Hepatocyte (in vitro differentiated cells): ENCODE measurements at regions not wholly inside any gene's neighbourhood (a gene's known extent, or its start where the extent isn't known, plus 50 kb on each side); places are given as distances from the start of the nearest gene placed in this dataset.
"Not testable (repeated sequence)": the region's sequence is repeated elsewhere in the genome, so short reads cannot be mapped to it uniquely, and the experiment has no call there.

Experiments used
- DNase-seq: peaks from one replicate; pipeline ENCODE4 v3.0.0-alpha.2; 2016; ENCODE audit warnings: low spot score
- H2AFZ ChIP-seq: fragments of 200-600 bp; sonication (generic); 2 replicates; pipeline ENCODE4 v1.6.0; 2016; ENCODE audit warnings: antibody characterized with exemption, mild to moderate bottlenecking
- H3K27ac ChIP-seq: fragments of 200-600 bp; sonication (generic); 2 replicates; pipeline ENCODE4 v1.5.1; 2016; ENCODE audit warnings: mild to moderate bottlenecking
- H3K27me3 ChIP-seq: fragments of 200-600 bp; sonication (generic); 2 replicates; pipeline ENCODE4 v1.6.1; 2016
- H3K36me3 ChIP-seq: fragments of 200-600 bp; sonication (generic); replicated peaks from 2 replicates; pipeline ENCODE4 v1.5.1; 2016; ENCODE audit warnings: low read depth; ENCODE audit not compliant: insufficient read depth
- H3K4me1 ChIP-seq: fragments of 200-600 bp; sonication (generic); 2 replicates; pipeline ENCODE4 v1.5.1; 2016; ENCODE audit warnings: mild to moderate bottlenecking, moderate library complexity; ENCODE audit not compliant: insufficient read depth
- H3K4me2 ChIP-seq: fragments of 200-600 bp; sonication (generic); 2 replicates; pipeline ENCODE4 v1.6.0; 2016
- H3K4me3 ChIP-seq: fragments of 200-600 bp; sonication (generic); 2 replicates; pipeline ENCODE4 v1.5.1; 2016; ENCODE audit warnings: mild to moderate bottlenecking
- H3K79me2 ChIP-seq: fragments of 200-600 bp; sonication (generic); 2 replicates; pipeline ENCODE4 v1.6.0; 2017; ENCODE audit warnings: mild to moderate bottlenecking
- H3K9me2 ChIP-seq: fragments of 200-600 bp; sonication (generic); replicated peaks from 2 replicates; pipeline ENCODE4 v1.6.0; 2017; ENCODE audit warnings: mild to moderate bottlenecking; ENCODE audit not compliant: insufficient read depth
- H3K9me3 ChIP-seq: fragments of 200-600 bp; sonication (generic); 2 replicates; pipeline ENCODE4 v1.5.1; 2016; ENCODE audit warnings: low read depth, mild to moderate bottlenecking
- H4K20me1 ChIP-seq: fragments of 200-600 bp; sonication (generic); 2 replicates; pipeline ENCODE4 v1.6.0; 2016; ENCODE audit warnings: mild to moderate bottlenecking; ENCODE audit not compliant: insufficient read depth, poor library complexity, severe bottlenecking
- EZH2 ChIP-seq: fragments of 200-600 bp; sonication (generic); IDR thresholded peaks from 2 replicates; pipeline ENCODE4 v1.6.1; 2016; ENCODE audit warnings: antibody characterized with exemption, mild to moderate bottlenecking, borderline replicate concordance
- EZH2phosphoT487 ChIP-seq: fragments of 200-600 bp; sonication (generic); IDR thresholded peaks from one replicate; pipeline ENCODE4 v1.6.1; 2018; ENCODE audit warnings: antibody characterized with exemption, mild to moderate bottlenecking, low read depth, moderate library complexity; ENCODE audit not compliant: unreplicated experiment, severe bottlenecking
- WGBS: methylation state at CpG from one replicate; pipeline ENCODE4 v1.1.6; 2016; ENCODE audit warnings: low lambda C conversion rate; ENCODE audit errors: missing lambda C conversion rate; 5-methylcytosine and 5-hydroxymethylcytosine counted together
- TF ChIP-seq, protein P1 (sequence below): fragments of 200-600 bp; sonication (generic); IDR thresholded peaks from 2 replicates; pipeline ENCODE4 v1.5.1; 2016; ENCODE audit warnings: antibody characterized with exemption, mild to moderate bottlenecking; ENCODE audit not compliant: poor library complexity

DNA sequence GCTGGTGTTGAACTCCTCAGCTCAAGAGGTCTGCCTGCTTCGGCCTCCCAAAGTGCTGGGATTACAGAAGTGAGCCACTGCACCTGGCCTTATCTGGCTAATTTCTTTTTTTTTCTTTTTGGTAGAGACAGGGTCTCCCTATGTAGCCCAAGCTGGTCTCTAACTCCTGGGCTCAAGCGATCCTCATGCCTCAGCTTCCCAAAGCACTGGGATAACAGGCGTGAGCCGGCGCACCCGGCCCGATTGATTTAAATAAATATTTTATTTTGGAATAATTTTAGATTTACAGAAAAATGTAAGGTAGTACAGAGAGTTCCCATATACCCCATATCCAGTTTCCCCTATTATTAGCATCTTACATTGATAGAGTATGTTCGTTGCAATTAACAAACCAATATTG lies 155.0 kb upstream of the MVB12B start:
- no peak overlapping the region for H2AFZ ChIP-seq
- H3K4me1 ChIP-seq = no peaks in the 10 kb centered on the region
- no peaks in the 10 kb centered on the region for H4K20me1 ChIP-seq
- H3K79me2 ChIP-seq = no peaks in the 10 kb centered on the region
- no peak overlapping the region for H3K4me3 ChIP-seq
- no peaks in the 10 kb centered on the region for H3K27me3 ChIP-seq
- H3K4me2 ChIP-seq = no peak overlapping the region
- 96% methylated on average over 8 of the region's 8 CpGs for WGBS
- no peaks in the 10 kb centered on the region for H3K9me2 ChIP-seq
- H3K36me3 ChIP-seq = no peaks in the 10 kb centered on the region
- H3K27ac ChIP-seq = no peak overlapping the region
- DNase-seq = no peak
- TF ChIP-seq, protein P1, sequence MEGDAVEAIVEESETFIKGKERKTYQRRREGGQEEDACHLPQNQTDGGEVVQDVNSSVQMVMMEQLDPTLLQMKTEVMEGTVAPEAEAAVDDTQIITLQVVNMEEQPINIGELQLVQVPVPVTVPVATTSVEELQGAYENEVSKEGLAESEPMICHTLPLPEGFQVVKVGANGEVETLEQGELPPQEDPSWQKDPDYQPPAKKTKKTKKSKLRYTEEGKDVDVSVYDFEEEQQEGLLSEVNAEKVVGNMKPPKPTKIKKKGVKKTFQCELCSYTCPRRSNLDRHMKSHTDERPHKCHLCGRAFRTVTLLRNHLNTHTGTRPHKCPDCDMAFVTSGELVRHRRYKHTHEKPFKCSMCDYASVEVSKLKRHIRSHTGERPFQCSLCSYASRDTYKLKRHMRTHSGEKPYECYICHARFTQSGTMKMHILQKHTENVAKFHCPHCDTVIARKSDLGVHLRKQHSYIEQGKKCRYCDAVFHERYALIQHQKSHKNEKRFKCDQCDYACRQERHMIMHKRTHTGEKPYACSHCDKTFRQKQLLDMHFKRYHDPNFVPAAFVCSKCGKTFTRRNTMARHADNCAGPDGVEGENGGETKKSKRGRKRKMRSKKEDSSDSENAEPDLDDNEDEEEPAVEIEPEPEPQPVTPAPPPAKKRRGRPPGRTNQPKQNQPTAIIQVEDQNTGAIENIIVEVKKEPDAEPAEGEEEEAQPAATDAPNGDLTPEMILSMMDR = no peak
- TF ChIP-seq EZH2phosphoT487 = no peak
- no peaks in the 10 kb centered on the region for H3K9me3 ChIP-seq

DNA sequence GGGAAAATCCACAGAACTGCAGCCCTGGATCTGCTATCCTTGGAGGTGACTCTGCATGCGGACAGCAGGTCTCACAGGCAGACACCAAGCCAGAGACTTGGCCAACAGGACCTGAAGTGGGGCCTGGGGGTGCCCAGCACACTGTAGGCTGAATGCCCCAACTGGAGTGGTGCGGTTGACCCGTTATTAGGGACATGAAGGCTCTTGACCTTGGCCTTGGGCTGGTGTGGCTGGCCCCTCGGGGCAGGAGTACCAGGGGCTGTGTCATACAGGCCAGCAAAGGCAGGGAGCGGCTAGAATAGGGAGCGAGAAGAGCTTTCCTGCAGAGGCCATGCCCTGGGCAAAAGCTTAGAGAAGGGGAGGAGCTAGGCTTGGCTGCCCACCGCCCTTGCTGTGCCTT lies 153.2 kb upstream of the MVB12B start:
- Histone ChIP-seq H3K4me1 (no peaks in the 10 kb centered on the region), H4K20me1 (no peaks in the 10 kb centered on the region), H3K4me3 (no peak overlapping the region), H2AFZ (no peak overlapping the region), H3K27me3 (peaks cover 8% of the 10 kb centered on the region), H3K36me3 (no peaks in the 10 kb centered on the region), H3K4me2 (no peak overlapping the region), H3K9me2 (no peaks in the 10 kb centered on the region), H3K27ac (no peak overlapping the region), H3K79me2 (no peaks in the 10 kb centered on the region), H3K9me3 (no peaks in the 10 kb centered on the region)
- WGBS = 88% methylated on average over 7 of the region's 7 CpGs
- no peak for TF ChIP-seq EZH2phosphoT487
- TF ChIP-seq, protein P1 = no peak
- no peak for TF ChIP-seq EZH2
- DNase-seq = no peak

DNA sequence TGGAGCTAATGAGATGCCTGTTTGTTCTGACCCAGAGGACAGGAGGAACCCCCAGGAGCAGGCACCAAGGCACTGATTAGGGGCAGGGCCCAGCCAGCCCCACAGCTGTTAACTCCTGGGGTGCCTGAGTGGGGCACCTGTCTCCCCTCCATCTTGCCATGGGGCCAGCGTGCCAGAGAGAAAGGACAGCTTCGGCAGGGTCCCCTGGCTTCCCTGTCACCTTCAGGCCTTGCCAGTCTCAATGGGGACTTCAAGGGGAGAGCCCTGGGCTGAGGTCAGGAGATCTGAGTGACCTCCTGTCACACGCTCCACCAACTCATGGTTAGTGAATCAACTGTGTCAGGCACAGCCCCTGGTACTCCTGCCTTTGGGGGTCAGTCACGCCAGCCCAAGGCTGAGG lies 152.7 kb upstream of the MVB12B start:
- no peaks in the 10 kb centered on the region for H4K20me1 ChIP-seq
- H2AFZ ChIP-seq = no peak overlapping the region
- H3K4me2 ChIP-seq = no peak overlapping the region
- no peak overlapping the region for H3K4me3 ChIP-seq
- no peak overlapping the region for H3K27ac ChIP-seq
- H3K27me3 ChIP-seq = peaks cover 9% of the 10 kb centered on the region
- WGBS = 91% methylated on average over 4 of the region's 4 CpGs
- H3K4me1 ChIP-seq = no peaks in the 10 kb centered on the region
- H3K9me3 ChIP-seq = no peaks in the 10 kb centered on the region
- no peaks in the 10 kb centered on the region for H3K36me3 ChIP-seq
- no peak for DNase-seq
- H3K79me2 ChIP-seq = no peaks in the 10 kb centered on the region
- no peak for TF ChIP-seq EZH2
- no peaks in the 10 kb centered on the region for H3K9me2 ChIP-seq

DNA sequence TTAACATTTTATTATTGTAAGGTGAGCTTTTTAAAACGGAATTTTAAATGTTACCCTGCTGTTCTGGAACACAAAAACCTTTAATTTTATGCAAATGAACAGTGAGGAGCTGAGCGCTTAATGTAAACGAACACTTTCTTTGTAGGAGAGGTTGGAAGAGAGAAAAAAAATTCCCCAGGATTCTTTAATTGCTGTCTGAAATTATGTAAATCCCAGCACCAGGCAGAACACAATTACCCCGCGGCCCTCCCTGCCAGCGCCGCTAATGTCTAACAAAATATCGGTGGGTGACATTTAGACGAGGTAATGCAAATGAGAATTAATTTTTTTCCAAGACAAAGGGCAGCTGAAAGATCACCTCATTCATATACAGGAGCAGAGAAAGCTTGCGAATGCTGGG lies 143.4 kb upstream of the MVB12B start:
- Histone ChIP-seq H3K27ac (no peak overlapping the region), H2AFZ (no peak overlapping the region), H3K4me3 (no peak overlapping the region), H3K27me3 (peaks cover 2% of the 10 kb centered on the region), H3K9me2 (no peaks in the 10 kb centered on the region), H3K4me1 (no peaks in the 10 kb centered on the region), H3K9me3 (no peaks in the 10 kb centered on the region), H3K4me2 (no peak overlapping the region), H4K20me1 (no peaks in the 10 kb centered on the region), H3K79me2 (no peaks in the 10 kb centered on the region), H3K36me3 (no peaks in the 10 kb centered on the region)
- no peak for DNase-seq
- TF ChIP-seq EZH2 = no peak
- no peak for TF ChIP-seq EZH2phosphoT487
- TF ChIP-seq, protein P1 = no peak
- 69% methylated on average over 10 of the region's 10 CpGs for WGBS

DNA sequence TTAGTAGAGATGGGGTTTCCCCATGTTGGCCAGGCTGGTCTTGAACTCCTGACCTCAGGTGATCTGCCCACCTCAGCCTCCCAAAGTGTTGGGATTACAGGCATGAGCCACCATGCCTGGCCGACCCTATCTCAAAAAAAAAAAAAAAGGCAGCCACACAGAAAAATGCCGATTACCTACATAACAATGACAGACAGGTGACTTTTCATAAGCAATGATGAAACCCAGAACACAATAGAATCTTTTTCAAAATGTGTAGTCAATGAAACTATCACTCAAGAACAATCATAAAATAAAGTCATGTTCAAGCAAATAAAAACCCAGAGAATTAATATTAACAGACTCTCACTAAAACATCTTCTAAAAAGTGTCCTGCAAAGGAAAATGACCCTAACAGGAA lies 135.6 kb upstream of the MVB12B start:
- not testable (repeated sequence) for H3K9me2 ChIP-seq
- WGBS = 94% methylated on average over 2 of the region's 2 CpGs

More for the DNA sequence above, 135.6 kb upstream of the MVB12B start:
- not testable (repeated sequence) for H2AFZ ChIP-seq, DNase-seq, H3K36me3 ChIP-seq, H3K79me2 ChIP-seq, H4K20me1 ChIP-seq, H3K4me2 ChIP-seq, H3K27me3 ChIP-seq, H3K4me3 ChIP-seq, H3K27ac ChIP-seq, H3K4me1 ChIP-seq, H3K9me3 ChIP-seq
